ENCODE measurements at regions not wholly inside any gene's neighbourhood (a gene's known extent, or its start where the extent isn't known, plus 50 kb on each side); places are given as distances from the start of the nearest gene placed in this dataset.
"Not testable (repeated sequence)": the region's sequence is repeated elsewhere in the genome, so short reads cannot be mapped to it uniquely, and the experiment has no call there.

GRCh38 chr3:177629276-177629675 is 432.0 kb upstream of the TBL1XR1 start:
- intact Hi-C loops (cut with DNase I): no loop called here
- Histone ChIP-seq H3K4me3 (no peak overlapping the region), H3K36me3 (no peaks in the 10 kb centered on the region), H3K27me3 (no peaks in the 10 kb centered on the region), H3K9me3 (no peaks in the 10 kb centered on the region), H3K4me1 (no peaks in the 10 kb centered on the region), H3K27ac (no peak overlapping the region)
- TF ChIP-seq, protein P1, sequence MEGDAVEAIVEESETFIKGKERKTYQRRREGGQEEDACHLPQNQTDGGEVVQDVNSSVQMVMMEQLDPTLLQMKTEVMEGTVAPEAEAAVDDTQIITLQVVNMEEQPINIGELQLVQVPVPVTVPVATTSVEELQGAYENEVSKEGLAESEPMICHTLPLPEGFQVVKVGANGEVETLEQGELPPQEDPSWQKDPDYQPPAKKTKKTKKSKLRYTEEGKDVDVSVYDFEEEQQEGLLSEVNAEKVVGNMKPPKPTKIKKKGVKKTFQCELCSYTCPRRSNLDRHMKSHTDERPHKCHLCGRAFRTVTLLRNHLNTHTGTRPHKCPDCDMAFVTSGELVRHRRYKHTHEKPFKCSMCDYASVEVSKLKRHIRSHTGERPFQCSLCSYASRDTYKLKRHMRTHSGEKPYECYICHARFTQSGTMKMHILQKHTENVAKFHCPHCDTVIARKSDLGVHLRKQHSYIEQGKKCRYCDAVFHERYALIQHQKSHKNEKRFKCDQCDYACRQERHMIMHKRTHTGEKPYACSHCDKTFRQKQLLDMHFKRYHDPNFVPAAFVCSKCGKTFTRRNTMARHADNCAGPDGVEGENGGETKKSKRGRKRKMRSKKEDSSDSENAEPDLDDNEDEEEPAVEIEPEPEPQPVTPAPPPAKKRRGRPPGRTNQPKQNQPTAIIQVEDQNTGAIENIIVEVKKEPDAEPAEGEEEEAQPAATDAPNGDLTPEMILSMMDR (IDR thresholded peaks at IDR 0.05): no peak
- DNase-seq (ENCODE audit: low spot score in 2 of 2): no peak

GRCh38 chr3:177633671-177634207 is 436.5 kb upstream of the TBL1XR1 start:
- DNase-seq (ENCODE audit: low spot score in 2 of 2): no peak
- H3K36me3 ChIP-seq: no peaks in the 10 kb centered on the region
- intact Hi-C loops (cut with DNase I): loop anchor here (1.0 kb wide), 1 partner anchor 20 kb away; no protein-coding TSS in a partner anchor
- H3K27ac ChIP-seq: no peak overlapping the region
- TF ChIP-seq, protein P1 (IDR thresholded peaks at IDR 0.05): no peak
- H3K4me1 ChIP-seq: no peaks in the 10 kb centered on the region
- H3K9me3 ChIP-seq: no peaks in the 10 kb centered on the region
- H3K27me3 ChIP-seq: no peaks in the 10 kb centered on the region
- no peak overlapping the region for H3K4me3 ChIP-seq

GRCh38 chr3:177635601-177636106 is 438.4 kb upstream of the TBL1XR1 start:
- H3K36me3 ChIP-seq; H3K4me3 ChIP-seq; DNase-seq (ENCODE audit: low spot score in 2 of 2); H3K27me3 ChIP-seq; H3K27ac ChIP-seq; H3K4me1 ChIP-seq; H3K9me3 ChIP-seq; intact Hi-C loops (cut with DNase I): not testable (repeated sequence)

DNA sequence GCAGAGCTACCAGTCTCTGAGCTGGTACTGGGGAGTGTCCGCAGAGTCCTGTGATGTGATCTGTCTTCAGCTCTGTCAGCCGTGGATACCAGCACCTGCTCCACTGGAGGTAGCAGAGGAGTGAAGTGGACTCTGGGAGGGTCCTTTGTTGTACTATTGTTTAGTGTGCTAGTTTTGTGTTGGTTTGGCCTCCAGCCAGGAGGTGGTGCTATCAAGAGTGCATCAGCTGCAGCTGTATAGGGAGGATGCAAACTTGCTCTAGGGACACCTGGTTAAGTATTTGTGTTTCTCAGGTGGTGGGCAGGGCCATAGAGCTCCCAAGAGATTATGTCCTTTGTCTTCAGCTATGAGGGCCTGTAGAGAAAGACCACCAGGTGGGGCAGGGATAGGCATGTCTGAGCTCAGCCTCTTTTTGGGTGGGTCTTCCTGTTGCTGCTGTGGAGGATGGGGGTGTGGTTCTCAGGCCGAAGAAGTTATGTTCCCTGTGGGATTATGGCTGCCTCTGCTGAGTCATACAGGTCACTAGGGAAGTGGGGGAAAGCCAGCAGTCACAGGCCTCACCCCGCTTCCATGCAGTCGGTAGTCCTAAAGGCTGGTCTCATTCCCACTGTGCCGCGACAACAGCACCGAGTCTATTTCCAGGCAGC is 443.2 kb upstream of the TBL1XR1 start:
- H3K27ac ChIP-seq: no peak overlapping the region
- H3K27me3 ChIP-seq: no peaks in the 10 kb centered on the region
- TF ChIP-seq, protein P1 (IDR thresholded peaks at IDR 0.05): no peak
- no peak for DNase-seq (ENCODE audit: low spot score in 2 of 2)
- no peaks in the 10 kb centered on the region for H3K9me3 ChIP-seq
- intact Hi-C loops (cut with DNase I): no loop called here
- H3K4me1 ChIP-seq: peaks cover 0 to 11% of the 10 kb centered on the region in 2 donors
- H3K36me3 ChIP-seq: no peaks in the 10 kb centered on the region
- no peak overlapping the region for H3K4me3 ChIP-seq

DNA sequence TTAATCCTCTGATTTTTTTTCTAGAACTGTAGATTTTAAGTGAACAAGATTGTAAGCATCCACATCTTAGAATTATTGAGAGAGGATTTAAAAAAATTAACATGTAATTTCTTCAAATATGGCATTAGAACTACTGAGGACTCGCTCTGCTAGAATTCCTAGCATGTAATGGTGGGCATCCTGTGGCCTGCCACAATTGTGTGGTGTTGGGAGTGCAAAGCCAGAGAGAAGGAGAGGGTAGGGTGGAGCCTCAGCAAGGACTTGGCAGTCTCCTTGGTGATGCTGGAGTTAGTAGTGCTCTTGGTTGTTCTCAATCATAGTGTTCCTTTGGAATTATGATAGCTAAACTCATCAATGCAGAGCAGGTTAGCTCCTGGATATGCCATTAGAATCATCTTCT is 443.9 kb upstream of the TBL1XR1 start:
- DNase-seq (ENCODE audit: low spot score in 2 of 2): no peak

More for the DNA sequence above, 443.9 kb upstream of the TBL1XR1 start:
- no peak overlapping the region for H3K27ac ChIP-seq
- no peaks in the 10 kb centered on the region for H3K27me3 ChIP-seq
- TF ChIP-seq, protein P1 (IDR thresholded peaks at IDR 0.05): no peak
- peaks cover 0 to 11% of the 10 kb centered on the region in 2 donors for H3K4me1 ChIP-seq
- no peaks in the 10 kb centered on the region for H3K36me3 ChIP-seq
- no peaks in the 10 kb centered on the region for H3K9me3 ChIP-seq
- intact Hi-C loops (cut with DNase I): no loop called here
- no peak overlapping the region for H3K4me3 ChIP-seq

All from ascending aorta (tissue), 2 donors.